GM08714 (cell line): ENCODE measurements at regions not wholly inside any gene's neighbourhood (a gene's known extent, or its start where the extent isn't known, plus 50 kb on each side); places are given as distances from the start of the nearest gene placed in this dataset.
"Not testable (repeated sequence)": the region's sequence is repeated elsewhere in the genome, so short reads cannot be mapped to it uniquely, and the experiment has no call there.

ENCODE experiments used
- H3K4me3 ChIP-seq: fragments of 200-500 bp; sonication (Bioruptor generic); 2 replicates; pipeline ENCODE4 v1.5.1; 2014; ENCODE audit warnings: mild to moderate bottlenecking, low read length, inconsistent platforms
- ZNF274 ChIP-seq: IDR thresholded peaks from 2 replicates; pipeline ENCODE4 v1.6.1; 2012; ENCODE audit warnings: mild to moderate bottlenecking, low read depth, low read length

GRCh38 chr5:5886812-5887486 lies 464.5 kb downstream of the ICE1 start:
- no peak for TF ChIP-seq ZNF274
- H3K4me3 ChIP-seq = no peak overlapping the region

GRCh38 chr5:5886353-5886752 lies 463.9 kb downstream of the ICE1 start:
- no peak for TF ChIP-seq ZNF274
- no peak overlapping the region for H3K4me3 ChIP-seq

- TF ChIP-seq ZNF274 = no peak
- no peak overlapping the region for H3K4me3 ChIP-seq
These were observed 463.3 kb downstream of the ICE1 start for GRCh38 chr5:5885782-5886181.

- TF ChIP-seq ZNF274 = no peak
- no peak overlapping the region for H3K4me3 ChIP-seq
These were observed 462.1 kb downstream of the ICE1 start for GRCh38 chr5:5884593-5884992.

GRCh38 chr5:5883562-5883961 lies 461.1 kb downstream of the ICE1 start:
- no peak for TF ChIP-seq ZNF274
- H3K4me3 ChIP-seq = no peak overlapping the region

GRCh38 chr5:5883146-5883545 lies 460.7 kb downstream of the ICE1 start:
- no peak for TF ChIP-seq ZNF274
- H3K4me3 ChIP-seq = no peak overlapping the region

GRCh38 chr5:5882706-5883105 lies 460.2 kb downstream of the ICE1 start:
- H3K4me3 ChIP-seq = no peak overlapping the region
- TF ChIP-seq ZNF274 = no peak

- H3K4me3 ChIP-seq = no peak overlapping the region
- TF ChIP-seq ZNF274 = no peak
These were observed 458.8 kb downstream of the ICE1 start for GRCh38 chr5:5881294-5881693.

GRCh38 chr5:5880077-5880763 lies 457.7 kb downstream of the ICE1 start:
- TF ChIP-seq ZNF274 = no peak
- H3K4me3 ChIP-seq = no peak overlapping the region

- TF ChIP-seq ZNF274 = no peak
- H3K4me3 ChIP-seq = no peak overlapping the region
These were observed 434.9 kb downstream of the ICE1 start for GRCh38 chr5:5857396-5857795.

GRCh38 chr5:5854087-5854486 lies 431.6 kb downstream of the ICE1 start:
- H3K4me3 ChIP-seq = no peak overlapping the region
- TF ChIP-seq ZNF274 = no peak

- H3K4me3 ChIP-seq = no peak overlapping the region
- no peak for TF ChIP-seq ZNF274
These were observed 416.0 kb downstream of the ICE1 start for GRCh38 chr5:5838493-5838892.

- H3K4me3 ChIP-seq = not testable (repeated sequence)
These were observed 409.1 kb downstream of the ICE1 start for GRCh38 chr5:5831622-5832021.

- no peak for TF ChIP-seq ZNF274
- H3K4me3 ChIP-seq = no peak overlapping the region
These were observed 406.1 kb downstream of the ICE1 start for GRCh38 chr5:5828619-5829018.

GRCh38 chr5:5826911-5827310 lies 404.4 kb downstream of the ICE1 start:
- no peak for TF ChIP-seq ZNF274
- no peak overlapping the region for H3K4me3 ChIP-seq

- TF ChIP-seq ZNF274 = no peak
- no peak overlapping the region for H3K4me3 ChIP-seq
These were observed 400.3 kb downstream of the ICE1 start for GRCh38 chr5:5822729-5823257.

- TF ChIP-seq ZNF274 = no peak
These were observed 394.5 kb downstream of the ICE1 start for GRCh38 chr5:5816960-5817359.

More at GRCh38 chr5:5816960-5817359, 394.5 kb downstream of the ICE1 start:
- H3K4me3 ChIP-seq = no peak overlapping the region
